GM23338 (cell line): ENCODE measurements at regions not wholly inside any gene's neighbourhood (a gene's known extent, or its start where the extent isn't known, plus 50 kb on each side); places are given as distances from the start of the nearest gene placed in this dataset.

Experiments
- ATAC-seq: fragments of 200-7000 bp; cut with Tn5 transposase; 3 replicates; pipeline ENCODE4 v1.9.1; 2020
- DNase-seq: peaks from one replicate; pipeline ENCODE4 v3.0.0-alpha.2; 2015; ENCODE audit warnings: low spot score
- H2AFZ ChIP-seq: fragments of 200-600 bp; sonication (generic); 2 replicates; pipeline ENCODE4 v1.8.0; 2016; ENCODE audit warnings: antibody characterized with exemption, mild to moderate bottlenecking, moderate library complexity
- H3F3A ChIP-seq: fragments of 200-600 bp; sonication (generic); replicated peaks from 2 replicates; pipeline ENCODE4 v1.8.0; 2017; ENCODE audit warnings: antibody characterized with exemption, mixed run types, low read depth
- H3K27ac ChIP-seq: fragments of 200-600 bp; sonication (generic); 2 replicates; pipeline ENCODE4 v1.6.1; 2016; ENCODE audit warnings: low read depth
- H3K27me3 ChIP-seq: fragments of 200-600 bp; sonication (generic); 2 replicates; pipeline ENCODE4 v1.8.0; 2016; ENCODE audit warnings: mild to moderate bottlenecking, mixed run types, moderate library complexity; ENCODE audit not compliant: insufficient read depth
- H3K36me3 ChIP-seq: fragments of 200-600 bp; sonication (generic); 2 replicates; pipeline ENCODE4 v1.8.0; 2016; ENCODE audit warnings: mild to moderate bottlenecking; ENCODE audit not compliant: insufficient read depth
- H3K4me1 ChIP-seq: fragments of 200-600 bp; sonication (generic); 2 replicates; pipeline ENCODE4 v1.8.0; 2016; ENCODE audit warnings: mild to moderate bottlenecking, moderate library complexity; ENCODE audit not compliant: insufficient read depth
- H3K4me2 ChIP-seq: fragments of 200-600 bp; sonication (generic); 2 replicates; pipeline ENCODE4 v1.7.1; 2017; ENCODE audit warnings: mixed run types
- H3K4me3 ChIP-seq: fragments of 200-600 bp; sonication (generic); 2 replicates; pipeline ENCODE4 v1.6.1; 2016; ENCODE audit warnings: mixed run types
- H3K79me2 ChIP-seq: fragments of 200-600 bp; sonication (generic); replicated peaks from 2 replicates; pipeline ENCODE4 v1.8.0; 2017; ENCODE audit warnings: mild to moderate bottlenecking; ENCODE audit not compliant: insufficient read depth
- H3K9me2 ChIP-seq: fragments of 200-600 bp; sonication (generic); 2 replicates; pipeline ENCODE4 v1.8.0; 2017; ENCODE audit not compliant: insufficient read depth
- H4K20me1 ChIP-seq: fragments of 200-600 bp; sonication (generic); replicated peaks from 2 replicates; pipeline ENCODE4 v1.8.0; 2017; ENCODE audit warnings: mild to moderate bottlenecking; ENCODE audit not compliant: insufficient read depth
- H3K27ac Mint-ChIP-seq: 2 replicates; pipeline ENCODE4 v1.8.0; 2020; ENCODE audit warnings: inconsistent platforms, mild to moderate bottlenecking, moderate library complexity, mixed read lengths
- H3K27me3 Mint-ChIP-seq: 3 replicates; pipeline ENCODE4 v1.8.0; 2022; ENCODE audit warnings: low read depth, mild to moderate bottlenecking, moderate library complexity, mixed read lengths, inconsistent platforms; ENCODE audit not compliant: insufficient read depth, poor library complexity
- H3K36me3 Mint-ChIP-seq: 3 replicates; pipeline ENCODE4 v1.8.0; 2021; ENCODE audit warnings: low read depth, mild to moderate bottlenecking, inconsistent platforms, moderate library complexity, mixed read lengths
- H3K4me1 Mint-ChIP-seq: 3 replicates; pipeline ENCODE4 v1.8.0; 2020; ENCODE audit warnings: mild to moderate bottlenecking, inconsistent platforms, mixed read lengths
- H3K4me3 Mint-ChIP-seq: 3 replicates; pipeline ENCODE4 v1.8.0; 2021; ENCODE audit warnings: moderate library complexity, mild to moderate bottlenecking, inconsistent platforms, mixed read lengths
- H3K9me3 Mint-ChIP-seq: 3 replicates; pipeline ENCODE4 v1.8.0; 2020; ENCODE audit warnings: moderate library complexity, mild to moderate bottlenecking, inconsistent platforms, mixed read lengths
- CREB1 ChIP-seq: fragments of 250-450 bp; sonication (Bioruptor Pico); IDR thresholded peaks from 2 replicates; pipeline ENCODE4 v1.5.0; 2020; ENCODE audit warnings: low read depth, mild to moderate bottlenecking, moderate library complexity
- EZH2 ChIP-seq: fragments of 200-600 bp; sonication (generic); IDR thresholded peaks from one replicate; pipeline ENCODE4 v1.8.0; 2017; ENCODE audit warnings: antibody characterized with exemption, mild to moderate bottlenecking, low read depth; ENCODE audit not compliant: unreplicated experiment
- EZH2phosphoT487 ChIP-seq: fragments of 200-600 bp; sonication (generic); IDR thresholded peaks from one replicate; pipeline ENCODE4 v1.8.1; 2018; ENCODE audit warnings: antibody characterized with exemption; ENCODE audit not compliant: unreplicated experiment
- JUNB ChIP-seq: IDR thresholded peaks from one replicate; pipeline ENCODE4 v1.6.1; 2016; ENCODE audit warnings: antibody characterized with exemption; ENCODE audit not compliant: unreplicated experiment
- NANOG ChIP-seq: IDR thresholded peaks from 2 replicates; pipeline ENCODE4 v1.6.1; 2016; ENCODE audit warnings: antibody characterized with exemption, borderline replicate concordance
- POLR2AphosphoS5 ChIP-seq: IDR thresholded peaks from 2 replicates; pipeline ENCODE4 v1.6.1; 2016; ENCODE audit warnings: antibody characterized with exemption, low read depth
- ZNF331 ChIP-seq: fragments of 250-450 bp; sonication (Bioruptor Pico); IDR thresholded peaks from 2 replicates; pipeline ENCODE4 v1.5.0; 2020; ENCODE audit warnings: low read depth, mild to moderate bottlenecking, moderate library complexity
- TF ChIP-seq, protein P1 (sequence below), 2 experiments: fragments of 200-600 bp in 1 of 2; sonication (generic) in 1 of 2; conservative IDR thresholded peaks; 2 replicates each; pipeline versions ENCODE4 v1.5.1 to v1.6.1; 2016 to 2017; ENCODE audit warnings: antibody characterized with exemption in 2 of 2, low read depth in 2 of 2, mild to moderate bottlenecking in 2 of 2, moderate library complexity in 1 of 2
- TF ChIP-seq, protein P2 (sequence below): IDR thresholded peaks from one replicate; pipeline ENCODE4 v1.6.1; 2018; ENCODE audit warnings: antibody characterized with exemption; ENCODE audit not compliant: unreplicated experiment
- TF ChIP-seq, protein P3 (sequence below): IDR thresholded peaks from 2 replicates; pipeline ENCODE4 v1.6.1; 2016; ENCODE audit warnings: antibody characterized with exemption

GRCh38 chr2:7963787-7964186, 718.1 kb upstream of the ID2 start:
- Histone ChIP-seq H3K4me3 (no peak overlapping the region), H2AFZ (no peak overlapping the region; the same call in 1 of the 2 replicates), H3F3A (no peaks in the 10 kb centered on the region), H3K4me1 (peaks cover 12% of the 10 kb centered on the region; the same call in 1 of the 2 replicates), H3K4me2 (no peak overlapping the region), H4K20me1 (no peaks in the 10 kb centered on the region), H3K27me3 (no peaks in the 10 kb centered on the region), H3K36me3 (no peaks in the 10 kb centered on the region), H3K79me2 (no peaks in the 10 kb centered on the region), H3K27ac (no peak overlapping the region), H3K9me2 (no peaks in the 10 kb centered on the region; the same call in 1 of the 2 replicates)
- TF ChIP-seq EZH2phosphoT487 (no peak), ZNF331 (no peak), CREB1 (no peak), NANOG (no peak), POLR2AphosphoS5 (no peak), JUNB (no peak), EZH2 (no peak)
- TF ChIP-seq, protein P1, sequence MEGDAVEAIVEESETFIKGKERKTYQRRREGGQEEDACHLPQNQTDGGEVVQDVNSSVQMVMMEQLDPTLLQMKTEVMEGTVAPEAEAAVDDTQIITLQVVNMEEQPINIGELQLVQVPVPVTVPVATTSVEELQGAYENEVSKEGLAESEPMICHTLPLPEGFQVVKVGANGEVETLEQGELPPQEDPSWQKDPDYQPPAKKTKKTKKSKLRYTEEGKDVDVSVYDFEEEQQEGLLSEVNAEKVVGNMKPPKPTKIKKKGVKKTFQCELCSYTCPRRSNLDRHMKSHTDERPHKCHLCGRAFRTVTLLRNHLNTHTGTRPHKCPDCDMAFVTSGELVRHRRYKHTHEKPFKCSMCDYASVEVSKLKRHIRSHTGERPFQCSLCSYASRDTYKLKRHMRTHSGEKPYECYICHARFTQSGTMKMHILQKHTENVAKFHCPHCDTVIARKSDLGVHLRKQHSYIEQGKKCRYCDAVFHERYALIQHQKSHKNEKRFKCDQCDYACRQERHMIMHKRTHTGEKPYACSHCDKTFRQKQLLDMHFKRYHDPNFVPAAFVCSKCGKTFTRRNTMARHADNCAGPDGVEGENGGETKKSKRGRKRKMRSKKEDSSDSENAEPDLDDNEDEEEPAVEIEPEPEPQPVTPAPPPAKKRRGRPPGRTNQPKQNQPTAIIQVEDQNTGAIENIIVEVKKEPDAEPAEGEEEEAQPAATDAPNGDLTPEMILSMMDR (conservative IDR thresholded peaks at IDR 0.05; ENCODE audit: low read depth in 2 of 2), result no peak
- TF ChIP-seq, protein P2, sequence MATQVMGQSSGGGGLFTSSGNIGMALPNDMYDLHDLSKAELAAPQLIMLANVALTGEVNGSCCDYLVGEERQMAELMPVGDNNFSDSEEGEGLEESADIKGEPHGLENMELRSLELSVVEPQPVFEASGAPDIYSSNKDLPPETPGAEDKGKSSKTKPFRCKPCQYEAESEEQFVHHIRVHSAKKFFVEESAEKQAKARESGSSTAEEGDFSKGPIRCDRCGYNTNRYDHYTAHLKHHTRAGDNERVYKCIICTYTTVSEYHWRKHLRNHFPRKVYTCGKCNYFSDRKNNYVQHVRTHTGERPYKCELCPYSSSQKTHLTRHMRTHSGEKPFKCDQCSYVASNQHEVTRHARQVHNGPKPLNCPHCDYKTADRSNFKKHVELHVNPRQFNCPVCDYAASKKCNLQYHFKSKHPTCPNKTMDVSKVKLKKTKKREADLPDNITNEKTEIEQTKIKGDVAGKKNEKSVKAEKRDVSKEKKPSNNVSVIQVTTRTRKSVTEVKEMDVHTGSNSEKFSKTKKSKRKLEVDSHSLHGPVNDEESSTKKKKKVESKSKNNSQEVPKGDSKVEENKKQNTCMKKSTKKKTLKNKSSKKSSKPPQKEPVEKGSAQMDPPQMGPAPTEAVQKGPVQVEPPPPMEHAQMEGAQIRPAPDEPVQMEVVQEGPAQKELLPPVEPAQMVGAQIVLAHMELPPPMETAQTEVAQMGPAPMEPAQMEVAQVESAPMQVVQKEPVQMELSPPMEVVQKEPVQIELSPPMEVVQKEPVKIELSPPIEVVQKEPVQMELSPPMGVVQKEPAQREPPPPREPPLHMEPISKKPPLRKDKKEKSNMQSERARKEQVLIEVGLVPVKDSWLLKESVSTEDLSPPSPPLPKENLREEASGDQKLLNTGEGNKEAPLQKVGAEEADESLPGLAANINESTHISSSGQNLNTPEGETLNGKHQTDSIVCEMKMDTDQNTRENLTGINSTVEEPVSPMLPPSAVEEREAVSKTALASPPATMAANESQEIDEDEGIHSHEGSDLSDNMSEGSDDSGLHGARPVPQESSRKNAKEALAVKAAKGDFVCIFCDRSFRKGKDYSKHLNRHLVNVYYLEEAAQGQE, result no peak
- TF ChIP-seq, protein P3, sequence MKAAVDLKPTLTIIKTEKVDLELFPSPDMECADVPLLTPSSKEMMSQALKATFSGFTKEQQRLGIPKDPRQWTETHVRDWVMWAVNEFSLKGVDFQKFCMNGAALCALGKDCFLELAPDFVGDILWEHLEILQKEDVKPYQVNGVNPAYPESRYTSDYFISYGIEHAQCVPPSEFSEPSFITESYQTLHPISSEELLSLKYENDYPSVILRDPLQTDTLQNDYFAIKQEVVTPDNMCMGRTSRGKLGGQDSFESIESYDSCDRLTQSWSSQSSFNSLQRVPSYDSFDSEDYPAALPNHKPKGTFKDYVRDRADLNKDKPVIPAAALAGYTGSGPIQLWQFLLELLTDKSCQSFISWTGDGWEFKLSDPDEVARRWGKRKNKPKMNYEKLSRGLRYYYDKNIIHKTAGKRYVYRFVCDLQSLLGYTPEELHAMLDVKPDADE, result no peak
- H3K27ac Mint-ChIP-seq, result no peak overlapping the region
- no peak for DNase-seq
- no peak for ATAC-seq
- H3K27me3 Mint-ChIP-seq, result peaks cover 2% of the 10 kb centered on the region
- no peaks in the 10 kb centered on the region for H3K9me3 Mint-ChIP-seq
- no peak overlapping the region for H3K4me3 Mint-ChIP-seq
- peaks cover 15% of the 10 kb centered on the region for H3K4me1 Mint-ChIP-seq
- no peaks in the 10 kb centered on the region for H3K36me3 Mint-ChIP-seq

GRCh38 chr2:7966032-7966431, 715.8 kb upstream of the ID2 start:
- Histone ChIP-seq H3K27ac (no peak overlapping the region), H3K4me2 (no peak overlapping the region), H3F3A (no peaks in the 10 kb centered on the region), H2AFZ (no peak overlapping the region), H4K20me1 (no peaks in the 10 kb centered on the region), H3K4me1 (peaks cover 12% of the 10 kb centered on the region; the same call in 1 of the 2 replicates), H3K9me2 (peaks cover 5% of the 10 kb centered on the region; the same call in 1 of the 2 replicates), H3K79me2 (no peaks in the 10 kb centered on the region), H3K36me3 (no peaks in the 10 kb centered on the region), H3K27me3 (no peaks in the 10 kb centered on the region), H3K4me3 (no peak overlapping the region)
- Mint-ChIP-seq H3K36me3 (no peaks in the 10 kb centered on the region; the same call in 2 of the 3 replicates), H3K4me3 (no peak overlapping the region), H3K9me3 (no peaks in the 10 kb centered on the region), H3K4me1 (peaks cover 15% of the 10 kb centered on the region), H3K27me3 (peaks cover 2% of the 10 kb centered on the region), H3K27ac (no peak overlapping the region)
- no peak for TF ChIP-seq EZH2
- ATAC-seq (no peak), DNase-seq (no peak)
